ENCODE measurements at regions not wholly inside any gene's neighbourhood (a gene's known extent, or its start where the extent isn't known, plus 50 kb on each side); places are given as distances from the start of the nearest gene placed in this dataset.

DNA sequence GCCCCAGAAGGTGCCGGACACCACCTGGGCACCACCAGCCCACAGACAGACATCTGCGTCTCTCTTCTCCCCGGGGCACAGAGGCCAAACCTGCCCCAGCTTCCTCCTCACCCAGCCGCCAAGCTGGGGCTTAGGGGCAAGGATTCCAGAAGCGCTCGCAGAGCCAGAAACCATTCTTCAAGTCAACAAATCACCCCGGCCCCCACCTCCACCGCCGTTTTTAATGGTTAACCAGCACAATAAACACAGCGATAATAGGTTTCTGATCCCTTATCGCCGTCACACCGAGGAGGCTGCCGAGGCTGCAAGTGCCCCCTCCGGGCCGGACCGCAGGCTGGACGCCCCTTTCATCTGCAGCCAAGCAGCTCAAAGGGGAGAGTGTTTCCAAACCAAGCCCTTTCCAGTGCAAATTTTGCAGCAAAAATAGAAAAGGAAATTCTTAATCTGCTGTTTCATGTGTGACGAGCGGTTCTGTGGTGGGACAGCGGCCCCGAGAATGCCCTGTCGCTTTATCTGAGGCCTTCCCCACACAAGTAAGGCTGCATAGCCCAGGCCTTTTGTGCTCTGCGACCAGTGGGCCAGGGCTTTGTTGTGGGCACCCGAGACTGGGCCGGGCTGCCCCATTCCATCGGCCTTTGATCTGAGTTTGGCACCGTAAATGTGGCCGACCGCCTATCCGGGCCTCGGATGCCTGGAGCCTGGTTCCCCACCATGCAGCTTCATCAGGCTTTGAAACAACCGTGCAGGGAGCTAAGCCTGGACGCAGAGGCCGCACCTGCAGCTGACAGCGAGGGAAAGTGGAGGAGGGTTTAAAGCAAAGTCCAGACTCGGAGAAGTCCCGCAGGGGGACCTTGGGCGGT is 83.2 kb downstream of the FOXL3 start:
- no peak for TF ChIP-seq CTCF (IDR thresholded peaks at IDR 0.05; ENCODE audit: unreplicated experiment)
- no peaks in the 10 kb centered on the region for H3K36me3 Mint-ChIP-seq (ENCODE audit: insufficient read depth, unreplicated experiment)
- no peak for DNase-seq (ENCODE audit: unreplicated experiment)
- intact Hi-C loops (cut with micrococcal nuclease): no loop called here
- H3K27ac Mint-ChIP-seq (ENCODE audit: low read depth, unreplicated experiment): no peak overlapping the region
- H3K27me3 Mint-ChIP-seq (ENCODE audit: insufficient read depth, unreplicated experiment): peaks cover 14% of the 10 kb centered on the region
- no TSS peak for BruUV-seq (replicated peaks)
- H3K4me3 Mint-ChIP-seq (ENCODE audit: unreplicated experiment): no peak overlapping the region
- POLR2A ChIA-PET: no interaction called here
- CTCF ChIA-PET: no interaction called here
- no peaks in the 10 kb centered on the region for H3K9me3 Mint-ChIP-seq (ENCODE audit: unreplicated experiment)
- H3K4me1 Mint-ChIP-seq (ENCODE audit: insufficient read depth, unreplicated experiment): no peaks in the 10 kb centered on the region

GRCh38 chr7:373818-374705 is 84.1 kb downstream of the FOXL3 start:
- no peaks in the 10 kb centered on the region for H3K36me3 Mint-ChIP-seq (ENCODE audit: insufficient read depth, unreplicated experiment)
- no peak for TF ChIP-seq CTCF (IDR thresholded peaks at IDR 0.05; ENCODE audit: unreplicated experiment)
- no peaks in the 10 kb centered on the region for H3K9me3 Mint-ChIP-seq (ENCODE audit: unreplicated experiment)
- H3K27ac Mint-ChIP-seq (ENCODE audit: low read depth, unreplicated experiment): no peak overlapping the region
- H3K27me3 Mint-ChIP-seq (ENCODE audit: insufficient read depth, unreplicated experiment): peaks cover 14% of the 10 kb centered on the region
- no peak for DNase-seq (ENCODE audit: unreplicated experiment)
- intact Hi-C loops (cut with micrococcal nuclease): no loop called here
- no TSS peak for BruUV-seq (replicated peaks)
- POLR2A ChIA-PET: no interaction called here
- H3K4me1 Mint-ChIP-seq (ENCODE audit: insufficient read depth, unreplicated experiment): no peaks in the 10 kb centered on the region
- CTCF ChIA-PET: no interaction called here
- H3K4me3 Mint-ChIP-seq (ENCODE audit: unreplicated experiment): no peak overlapping the region

- TF ChIP-seq CTCF (IDR thresholded peaks at IDR 0.05; ENCODE audit: unreplicated experiment): no peak
- Mint-ChIP-seq H3K36me3 (ENCODE audit: insufficient read depth, unreplicated experiment) (no peaks in the 10 kb centered on the region), H3K4me3 (ENCODE audit: unreplicated experiment) (no peak overlapping the region), H3K27ac (ENCODE audit: low read depth, unreplicated experiment) (no peak overlapping the region), H3K27me3 (ENCODE audit: insufficient read depth, unreplicated experiment) (peaks cover 14% of the 10 kb centered on the region), H3K4me1 (ENCODE audit: insufficient read depth, unreplicated experiment) (no peaks in the 10 kb centered on the region), H3K9me3 (ENCODE audit: unreplicated experiment) (no peaks in the 10 kb centered on the region)
- POLR2A ChIA-PET: no interaction called here
- intact Hi-C loops (cut with micrococcal nuclease): no loop called here
- no peak for DNase-seq (ENCODE audit: unreplicated experiment)
- CTCF ChIA-PET: no interaction called here
- BruUV-seq (replicated peaks): no TSS peak
These were observed 84.8 kb downstream of the FOXL3 start for GRCh38 chr7:374706-375311.

DNA sequence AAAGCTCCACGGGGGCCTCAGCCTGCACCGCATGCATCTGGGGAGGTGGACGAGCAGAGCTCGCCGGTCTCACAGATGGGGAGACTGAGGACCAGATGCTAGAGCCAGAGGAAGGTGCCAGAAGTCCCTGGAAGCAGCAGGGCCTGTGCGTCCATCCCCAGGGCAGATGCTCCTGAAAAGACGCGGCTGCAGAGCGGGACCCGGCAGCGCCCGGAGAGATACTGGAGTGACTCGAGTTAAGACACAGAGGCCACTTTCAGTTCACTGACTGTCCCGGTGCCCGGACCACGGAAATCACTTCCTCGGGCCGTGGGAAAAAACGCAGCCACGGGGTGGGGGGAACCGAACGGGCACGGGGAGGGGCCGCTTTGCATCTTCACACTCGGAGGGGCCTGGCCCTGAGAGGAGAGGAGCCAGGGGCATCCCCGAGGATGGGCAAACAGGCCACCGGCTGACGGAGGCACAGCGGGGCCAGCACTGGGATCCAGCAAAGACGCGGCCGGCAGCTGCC is 85.4 kb downstream of the FOXL3 start:
- BruUV-seq (replicated peaks): no TSS peak
- no peak for DNase-seq (ENCODE audit: unreplicated experiment)

More for the DNA sequence above, 85.4 kb downstream of the FOXL3 start:
- Mint-ChIP-seq H3K4me1 (ENCODE audit: insufficient read depth, unreplicated experiment) (no peaks in the 10 kb centered on the region), H3K4me3 (ENCODE audit: unreplicated experiment) (no peak overlapping the region), H3K27me3 (ENCODE audit: insufficient read depth, unreplicated experiment) (peaks cover 14% of the 10 kb centered on the region), H3K36me3 (ENCODE audit: insufficient read depth, unreplicated experiment) (no peaks in the 10 kb centered on the region), H3K9me3 (ENCODE audit: unreplicated experiment) (no peaks in the 10 kb centered on the region), H3K27ac (ENCODE audit: low read depth, unreplicated experiment) (no peak overlapping the region)
- no peak for TF ChIP-seq CTCF (IDR thresholded peaks at IDR 0.05; ENCODE audit: unreplicated experiment)
- intact Hi-C loops (cut with micrococcal nuclease): no loop called here
- POLR2A ChIA-PET: no interaction called here
- CTCF ChIA-PET: no interaction called here
